ENCODE measurements at regions not wholly inside any gene's neighbourhood (a gene's known extent, or its start where the extent isn't known, plus 50 kb on each side); places are given as distances from the start of the nearest gene placed in this dataset.

GRCh38 chr6:27577922-27578321 is 105.0 kb upstream of the ZNF184 start:
- Histone ChIP-seq H3K4me1 (ENCODE audit: control insufficient read depth, extremely low read depth, insufficient read depth, low read length) (no peaks in the 10 kb centered on the region), H3K4me2 (ENCODE audit: insufficient read depth, low read length) (no peak overlapping the region), H4K20me1 (replicated peaks; ENCODE audit: control insufficient read depth, extremely low read depth, insufficient read depth, low read length) (no peaks in the 10 kb centered on the region), H3K9me3 (replicated peaks; ENCODE audit: control insufficient read depth, insufficient read depth, low read length) (no peaks in the 10 kb centered on the region), H3K27ac (ENCODE audit: insufficient read depth, low read depth, low read length) (no peak overlapping the region), H3K79me2 (ENCODE audit: control insufficient read depth, insufficient read depth, low read length) (no peaks in the 10 kb centered on the region), H2AFZ (ENCODE audit: low read depth, low read length) (no peak overlapping the region), H3K9ac (replicated peaks; ENCODE audit: extremely low read depth, insufficient read depth, low read length) (no peak overlapping the region), H3K4me3 (replicated peaks in 1 of 3; ENCODE audit: insufficient read depth in 1 of 3, low read depth in 1 of 3, low read length in 3 of 3) (no peak overlapping the region), H3K9me1 (replicated peaks; ENCODE audit: control insufficient read depth, extremely low read depth, insufficient read depth, low read length) (no peaks in the 10 kb centered on the region), H3K36me3 (ENCODE audit: control insufficient read depth in 2 of 2, extremely low read depth in 1 of 2, insufficient read depth in 2 of 2, low read length in 2 of 2) (no peaks in the 10 kb centered on the region), H3K27me3 (ENCODE audit: control insufficient read depth in 2 of 2, insufficient read depth in 2 of 2, low read length in 2 of 2) (peaks cover 1 to 4% of the 10 kb centered on the region in 2 experiments)
- intact Hi-C loops (cut with micrococcal nuclease) = no loop called here
- no TSS peak for BruUV-seq (replicated peaks)
- TF ChIP-seq JUN (IDR thresholded peaks at IDR 0.05; ENCODE audit: borderline replicate concordance, insufficient read depth, insufficient read length, low read depth) (no peak), FOS (IDR thresholded peaks at IDR 0.05; ENCODE audit: borderline replicate concordance, insufficient read depth, low read length) (no peak), GATA2 (IDR thresholded peaks at IDR 0.05; ENCODE audit: insufficient read depth, insufficient read length, low read depth, low read length) (no peak), POLR2A (IDR thresholded peaks at IDR 0.05; ENCODE audit: low read depth, low read length) (no peak), POLR2AphosphoS5 (IDR thresholded peaks at IDR 0.05; ENCODE audit: insufficient read depth, low read depth, low read length) (no peak), MAX (IDR thresholded peaks at IDR 0.05; ENCODE audit: insufficient read depth, insufficient read length) (no peak), EZH2 (IDR thresholded peaks at IDR 0.05; ENCODE audit: borderline replicate concordance, low read depth, low read length, severe bottlenecking) (no peak), MYC (IDR thresholded peaks at IDR 0.05; ENCODE audit: low read depth, low read length) (no peak)
- TF ChIP-seq, protein P1, sequence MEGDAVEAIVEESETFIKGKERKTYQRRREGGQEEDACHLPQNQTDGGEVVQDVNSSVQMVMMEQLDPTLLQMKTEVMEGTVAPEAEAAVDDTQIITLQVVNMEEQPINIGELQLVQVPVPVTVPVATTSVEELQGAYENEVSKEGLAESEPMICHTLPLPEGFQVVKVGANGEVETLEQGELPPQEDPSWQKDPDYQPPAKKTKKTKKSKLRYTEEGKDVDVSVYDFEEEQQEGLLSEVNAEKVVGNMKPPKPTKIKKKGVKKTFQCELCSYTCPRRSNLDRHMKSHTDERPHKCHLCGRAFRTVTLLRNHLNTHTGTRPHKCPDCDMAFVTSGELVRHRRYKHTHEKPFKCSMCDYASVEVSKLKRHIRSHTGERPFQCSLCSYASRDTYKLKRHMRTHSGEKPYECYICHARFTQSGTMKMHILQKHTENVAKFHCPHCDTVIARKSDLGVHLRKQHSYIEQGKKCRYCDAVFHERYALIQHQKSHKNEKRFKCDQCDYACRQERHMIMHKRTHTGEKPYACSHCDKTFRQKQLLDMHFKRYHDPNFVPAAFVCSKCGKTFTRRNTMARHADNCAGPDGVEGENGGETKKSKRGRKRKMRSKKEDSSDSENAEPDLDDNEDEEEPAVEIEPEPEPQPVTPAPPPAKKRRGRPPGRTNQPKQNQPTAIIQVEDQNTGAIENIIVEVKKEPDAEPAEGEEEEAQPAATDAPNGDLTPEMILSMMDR (IDR thresholded peaks at IDR 0.05; ENCODE audit: extremely low read depth in 1 of 2, insufficient read depth in 1 of 2, low read depth in 1 of 2, low read length in 2 of 2) = no peak
- ChIA-PET POLR2A (no interaction called here), CTCF (no interaction called here)
- FAIRE-seq = no peak
- no peak for DNase-seq (ENCODE audit: low read depth, low spot score)
- dilution Hi-C loops (cut with MboI; ENCODE audit: extremely low pct_ligation_motif_present, low sequenced_read_pairs) = no loop called here

Data from endothelial cell of umbilical vein (primary cell).